ENCODE measurements at regions not wholly inside any gene's neighbourhood (a gene's known extent, or its start where the extent isn't known, plus 50 kb on each side); places are given as distances from the start of the nearest gene placed in this dataset.

DNA sequence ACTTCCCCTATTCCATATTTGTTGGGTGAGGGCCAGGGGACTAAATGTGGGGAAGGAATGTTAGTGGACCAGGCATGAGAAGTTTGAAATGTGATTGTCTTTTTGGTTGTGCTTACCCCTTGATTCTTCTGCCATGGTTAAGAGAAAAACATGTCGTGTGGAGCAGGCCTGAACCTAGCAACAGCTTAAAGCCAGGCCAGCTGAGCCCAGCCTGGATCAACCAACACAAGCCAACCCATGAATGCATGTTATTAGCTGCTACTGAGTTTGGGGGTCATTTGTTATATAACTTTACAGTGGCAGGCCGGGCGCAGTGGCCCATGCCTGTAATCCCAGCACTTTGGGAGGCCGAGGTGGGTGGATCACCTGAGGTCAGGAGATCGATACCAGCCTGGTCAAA lies 52.4 kb upstream of the TRIO start:
- DNase-seq, result no peak

DNA sequence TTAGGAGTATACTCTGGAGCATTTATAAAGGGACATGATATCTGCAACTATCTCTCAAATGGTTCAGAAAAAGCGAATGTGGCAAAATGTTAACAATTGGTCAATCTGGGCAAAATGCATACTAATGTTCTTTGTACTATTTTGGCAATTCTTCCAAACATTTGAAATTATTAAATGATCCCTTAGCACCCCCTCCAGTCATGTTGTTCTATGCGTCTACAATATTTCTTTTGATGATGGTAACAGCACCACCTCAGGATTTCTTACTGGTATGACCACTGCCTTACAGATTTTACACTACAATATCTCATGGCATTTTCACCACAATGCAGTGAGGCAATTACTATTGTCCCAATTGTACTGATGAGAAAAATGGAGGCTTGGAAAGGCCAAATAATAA lies 52.9 kb upstream of the TRIO start:
- no peak for DNase-seq

DNA sequence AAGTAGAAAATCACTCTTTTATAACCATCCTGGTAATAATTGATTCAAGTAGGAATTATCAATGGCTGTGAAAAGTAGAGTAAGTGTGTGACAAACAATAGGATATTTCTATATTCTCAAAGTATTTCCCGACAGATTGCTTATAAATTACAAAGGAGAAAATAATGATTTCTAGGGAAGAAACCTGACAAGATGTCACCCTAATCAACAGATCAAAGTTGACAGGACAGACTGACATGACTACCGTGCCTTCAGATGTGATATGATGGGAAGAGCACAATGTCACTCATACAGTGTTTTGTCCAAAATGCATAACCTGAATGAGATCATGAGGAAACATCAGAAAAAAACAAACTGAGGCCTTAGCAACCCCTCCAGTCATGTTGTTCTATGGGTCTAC lies 53.9 kb upstream of the TRIO start:
- DNase-seq, result no peak

DNA sequence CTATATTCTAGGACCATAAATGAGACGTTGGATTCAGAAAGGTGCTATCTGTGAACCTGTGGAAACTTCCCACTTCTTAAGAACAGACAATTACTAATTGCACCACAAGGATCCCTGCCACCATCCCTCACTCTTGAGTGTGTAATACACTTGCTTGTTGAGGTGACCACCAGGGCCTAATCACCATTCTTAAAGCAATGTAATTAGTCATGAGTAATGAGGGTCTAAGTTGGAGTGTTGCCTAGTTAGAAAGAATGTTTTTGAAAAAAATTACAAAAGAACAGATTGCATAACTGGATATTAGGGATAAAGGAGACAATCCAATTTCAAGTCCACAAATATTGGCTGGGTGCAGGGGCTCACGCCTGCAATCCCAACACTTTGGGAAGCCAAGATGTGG lies 56.9 kb upstream of the TRIO start:
- DNase-seq, result no peak

DNA sequence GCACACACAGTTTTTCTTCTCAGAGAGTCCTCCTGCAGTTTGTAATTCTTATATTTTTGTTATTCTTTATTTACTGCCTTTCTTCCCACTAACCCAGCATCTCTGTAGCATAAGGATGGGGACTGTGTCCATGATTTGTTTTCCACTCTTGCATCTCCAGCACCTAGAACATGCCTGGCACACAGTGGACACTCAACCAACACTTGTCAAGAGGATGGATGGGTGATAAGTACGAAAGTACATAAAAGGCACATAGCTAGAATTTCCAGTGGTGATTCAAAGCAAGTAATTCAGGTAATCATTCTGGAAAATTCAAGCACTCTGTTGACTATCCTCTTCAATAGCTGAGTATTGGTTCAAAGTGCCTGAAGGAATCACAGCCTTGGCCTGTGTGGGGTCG lies 60.2 kb upstream of the TRIO start:
- peak; percentile 80 for DNase-seq

DNA sequence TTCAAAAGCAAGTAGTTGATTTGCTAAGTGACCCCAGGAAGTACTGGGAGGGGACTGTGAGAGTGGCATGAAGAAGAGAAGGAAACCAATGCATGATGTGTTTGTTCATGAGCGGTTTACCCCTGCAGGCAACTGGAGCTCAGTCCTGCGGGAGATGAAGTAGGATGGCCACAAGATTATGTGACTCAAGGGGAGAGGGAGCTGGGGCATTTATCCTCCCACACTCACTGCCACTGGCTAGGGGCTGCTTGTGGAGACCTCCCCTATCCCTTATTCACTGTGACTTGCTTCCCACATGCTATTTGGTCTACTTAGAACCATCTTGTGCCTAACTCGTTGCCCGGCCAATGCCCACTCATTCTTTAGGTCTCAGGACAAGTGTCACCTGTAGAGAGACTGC lies 60.6 kb upstream of the TRIO start:
- DNase-seq, result no peak

DNA sequence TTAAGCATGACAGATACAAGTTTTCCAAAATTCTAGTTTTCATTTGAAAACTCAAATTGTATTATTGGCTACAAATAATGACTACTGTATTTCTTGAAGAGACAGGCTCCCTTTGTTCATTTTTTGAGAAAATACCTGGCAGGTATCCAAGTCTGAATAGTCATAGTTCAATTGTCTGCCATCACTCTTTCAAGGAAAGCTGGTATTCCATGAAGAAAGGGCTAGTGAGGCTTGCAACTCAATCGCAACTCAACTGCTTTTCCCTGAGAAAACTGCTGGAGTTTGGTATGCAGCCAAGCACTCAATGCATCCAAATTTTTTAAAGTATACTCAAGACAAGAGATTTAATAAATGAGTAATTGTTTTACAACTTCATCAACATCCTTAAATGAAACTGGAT lies 61.4 kb upstream of the TRIO start:
- DNase-seq, result no peak

DNA sequence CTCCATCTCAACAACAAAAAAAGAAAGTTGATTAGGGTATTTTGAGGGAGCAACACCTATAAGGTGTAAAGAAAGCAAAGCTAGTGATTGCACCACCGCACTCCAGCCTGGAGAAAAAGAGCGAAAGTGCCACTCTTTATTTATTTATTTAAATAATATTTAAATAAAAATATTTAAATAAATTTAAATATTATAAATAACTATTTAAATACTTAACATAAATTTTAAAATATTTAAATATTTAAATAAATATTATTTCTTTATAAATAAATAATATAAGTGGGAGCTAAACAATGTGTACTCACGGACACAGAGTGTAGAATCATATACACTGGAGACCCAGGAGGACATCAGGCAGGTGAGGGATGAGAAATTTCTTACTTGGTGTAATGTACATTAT lies 64.4 kb upstream of the TRIO start:
- no peak for DNase-seq

GRCh38 chr5:14077501-14077900 lies 65.6 kb upstream of the TRIO start:
- DNase-seq, result no peak

- DNase-seq, result no peak
These were observed 66.6 kb upstream of the TRIO start for GRCh38 chr5:14076561-14076960.

DNA sequence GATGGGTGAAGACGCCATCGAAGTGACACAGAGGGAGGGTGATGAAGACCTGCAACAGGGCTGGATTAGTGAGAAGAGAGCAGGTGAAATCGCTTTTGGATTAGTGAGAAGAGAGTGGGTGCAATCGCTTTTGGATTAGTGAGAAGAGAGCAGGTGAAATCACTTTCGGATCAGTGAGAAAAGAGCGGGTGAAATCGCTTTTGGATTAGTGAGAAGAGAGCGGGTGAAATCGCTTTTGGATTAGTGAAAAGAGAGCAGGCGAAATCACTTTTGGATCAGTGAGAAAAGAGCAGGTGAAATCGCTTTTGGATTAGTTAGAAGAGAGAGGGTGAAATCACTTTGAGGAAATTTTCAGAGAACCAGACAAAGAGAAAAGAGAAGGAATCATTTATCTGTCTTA lies 67.2 kb upstream of the TRIO start:
- no peak for DNase-seq

- DNase-seq, result no peak
These were observed 71.7 kb upstream of the TRIO start for GRCh38 chr5:14071433-14071832.

- no peak for DNase-seq
These were observed 74.1 kb upstream of the TRIO start for GRCh38 chr5:14069021-14069420.

- DNase-seq, result no peak
These were observed 75.0 kb upstream of the TRIO start for GRCh38 chr5:14068136-14068535.

DNA sequence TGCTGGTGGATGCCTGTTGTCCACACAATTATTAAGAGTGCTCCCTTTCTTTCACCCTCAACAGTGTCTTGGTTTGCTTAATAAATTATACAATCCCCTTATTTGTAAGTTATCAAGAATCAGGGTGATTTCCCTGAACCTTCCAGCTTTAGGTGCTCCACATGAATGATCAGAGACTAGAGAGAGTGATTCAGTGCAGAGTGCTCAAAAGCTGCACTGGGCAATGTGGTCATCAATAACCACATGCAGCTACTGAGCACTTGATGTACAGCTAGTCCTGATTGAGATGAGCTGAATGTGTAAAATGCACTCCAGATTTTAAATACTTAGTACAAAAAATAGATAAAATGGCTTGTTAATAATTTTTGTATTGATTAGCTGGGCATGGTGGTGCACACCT lies 76.8 kb upstream of the TRIO start:
- no peak for DNase-seq

DNA sequence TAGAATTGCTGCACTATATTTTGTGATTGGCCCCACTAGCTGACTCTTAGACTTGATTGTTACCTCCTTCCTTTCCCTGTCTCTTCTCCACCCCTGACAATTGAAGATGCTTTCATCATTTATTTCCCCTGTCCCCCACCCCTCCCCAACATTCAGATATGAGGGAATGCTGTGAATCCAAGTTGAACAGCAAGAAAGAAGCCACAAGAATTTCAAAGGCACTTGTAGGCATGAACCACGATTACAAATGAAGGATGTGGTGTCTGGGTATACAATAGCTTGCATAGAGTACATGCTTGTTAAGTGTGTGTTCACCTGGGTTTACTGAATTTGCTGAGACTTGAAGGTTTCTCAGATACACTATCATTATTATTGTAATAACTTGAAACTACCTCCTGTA lies 78.3 kb upstream of the TRIO start:
- DNase-seq, result no peak

GRCh38 chr5:14063691-14064090 lies 79.5 kb upstream of the TRIO start:
- DNase-seq, result no peak

GRCh38 chr5:14063138-14063537 lies 80.0 kb upstream of the TRIO start:
- no peak for DNase-seq

GRCh38 chr5:14062178-14062577 lies 81.0 kb upstream of the TRIO start:
- DNase-seq, result peak; percentile 63

- DNase-seq, result no peak
These were observed 82.0 kb upstream of the TRIO start for GRCh38 chr5:14061106-14061505.

DNA sequence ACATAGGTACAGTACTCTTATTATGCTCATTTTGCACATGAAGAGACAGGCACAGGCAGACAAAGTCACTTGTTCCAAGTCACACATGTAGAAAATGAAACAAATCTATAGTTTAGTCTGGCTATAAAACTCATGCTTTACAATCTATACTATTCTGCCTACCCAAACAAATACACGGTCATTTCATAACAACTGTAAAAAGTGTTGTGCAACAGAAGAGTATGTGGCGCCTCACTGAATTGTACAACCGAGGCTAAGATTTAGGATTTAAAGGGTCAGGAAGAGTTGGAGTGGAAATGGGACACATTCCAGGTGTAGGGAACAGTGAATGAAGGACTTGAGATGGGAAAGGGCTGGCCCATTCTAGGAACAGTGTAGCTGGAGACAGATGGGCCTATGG lies 82.9 kb upstream of the TRIO start:
- DNase-seq, result no peak

GRCh38 chr5:14059810-14060209 lies 83.3 kb upstream of the TRIO start:
- no peak for DNase-seq

DNA sequence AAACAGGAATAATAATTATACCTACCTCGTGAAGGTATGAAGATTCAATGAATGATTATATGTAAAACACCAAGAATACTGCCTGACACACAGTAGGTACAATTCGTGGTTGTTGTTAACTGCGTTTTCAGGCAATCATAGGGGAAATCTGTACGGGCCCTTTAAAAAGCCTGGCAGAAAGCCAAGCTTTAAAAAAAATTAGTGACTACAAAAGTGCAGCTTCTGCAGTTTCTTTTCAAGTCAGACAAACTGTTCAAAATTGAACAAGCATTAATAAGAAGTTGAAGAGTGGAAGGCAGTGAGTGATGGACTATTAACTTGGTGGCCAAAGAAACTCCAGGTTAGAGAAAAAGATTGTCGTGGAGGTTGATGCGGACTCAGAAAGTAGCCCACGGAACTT lies 85.9 kb upstream of the TRIO start:
- no peak for DNase-seq

DNA sequence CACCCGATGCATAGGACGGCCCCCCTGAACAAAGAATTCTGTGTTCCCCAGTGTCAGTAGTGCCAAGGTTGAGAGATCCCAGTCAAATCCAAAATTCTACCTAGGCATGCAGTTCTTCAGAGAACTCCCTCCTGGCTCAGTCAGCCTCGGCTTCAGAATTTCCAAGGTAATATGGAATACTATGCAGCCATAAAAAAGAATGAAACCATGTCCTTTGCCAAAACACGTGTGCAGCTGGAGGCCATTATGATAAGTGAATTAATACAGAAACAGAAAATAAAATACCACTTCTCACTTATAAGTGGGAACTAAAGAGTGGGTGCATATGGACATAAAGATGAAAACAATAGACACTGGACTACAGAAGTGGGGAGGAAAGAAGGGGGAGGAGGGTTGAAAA lies 87.1 kb upstream of the TRIO start:
- DNase-seq, result no peak

DNA sequence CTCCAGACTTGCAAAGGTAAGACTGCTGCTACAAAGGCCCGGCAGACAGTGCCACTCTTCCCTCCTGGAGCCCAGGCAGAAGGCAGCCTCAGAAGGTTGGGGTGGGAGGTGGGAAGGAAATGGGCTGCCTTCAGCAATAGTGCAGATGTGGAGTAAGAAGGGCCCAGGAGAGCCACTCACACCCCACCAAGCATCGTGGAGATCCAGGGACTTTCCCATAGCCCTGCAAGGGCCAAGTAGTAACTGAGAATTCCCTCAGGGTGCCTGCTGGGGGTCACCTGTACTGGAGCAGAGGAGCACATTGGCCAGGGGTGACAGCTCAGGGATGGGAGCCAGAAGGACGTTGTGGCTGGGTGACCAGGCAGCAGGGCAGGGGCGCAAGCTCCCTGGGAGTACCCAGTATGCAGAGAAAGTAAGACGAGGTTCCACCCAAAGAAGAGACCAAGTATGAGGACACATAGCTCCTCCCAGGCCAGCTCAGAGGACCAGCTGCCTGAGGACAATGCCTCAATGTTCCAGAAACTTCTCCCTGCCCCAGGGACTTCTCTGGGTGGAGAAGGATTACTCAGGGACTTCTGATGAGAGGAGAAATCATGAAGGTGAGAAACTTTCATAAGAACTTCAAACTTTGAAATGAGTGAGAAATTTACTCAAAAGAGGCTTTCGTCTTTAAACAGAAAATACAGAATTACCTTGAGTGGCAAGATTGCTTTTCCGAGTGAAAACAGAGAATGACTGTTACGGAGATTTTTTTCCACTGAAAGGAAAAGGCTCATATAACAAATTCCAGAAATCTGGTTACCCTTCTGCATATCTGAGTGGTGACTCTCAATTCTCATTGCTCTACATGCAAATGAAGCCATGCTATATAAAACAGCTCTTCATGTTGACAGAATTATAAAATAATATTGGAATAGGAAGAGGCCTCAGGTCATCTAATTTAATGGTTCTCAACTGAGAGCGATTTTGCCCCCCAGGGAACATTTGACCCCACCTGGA lies 87.9 kb upstream of the TRIO start:
- no peak for DNase-seq
